ENCODE measurements at regions not wholly inside any gene's neighbourhood (a gene's known extent, or its start where the extent isn't known, plus 50 kb on each side); places are given as distances from the start of the nearest gene placed in this dataset.

GRCh38 chr2:17302281-17302680 is 216.0 kb downstream of the RAD51AP2 start:
- Mint-ChIP-seq H3K36me3 (ENCODE audit: insufficient read depth, unreplicated experiment) (no peaks in the 10 kb centered on the region), H3K9me3 (ENCODE audit: low read depth, unreplicated experiment) (peaks cover 10% of the 10 kb centered on the region), H3K4me1 (ENCODE audit: low read depth, unreplicated experiment) (no peaks in the 10 kb centered on the region), H3K4me3 (ENCODE audit: low read depth, unreplicated experiment) (no peak overlapping the region), H3K27ac (ENCODE audit: unreplicated experiment) (no peak overlapping the region), H3K27me3 (ENCODE audit: unreplicated experiment) (peaks cover 2% of the 10 kb centered on the region)
- BruUV-seq (replicated peaks): no TSS peak
- intact Hi-C loops (cut with micrococcal nuclease; ENCODE audit: unreplicated experiment): no loop called here
- CTCF ChIA-PET: no interaction called here
- DNase-seq: no peak
- TF ChIP-seq, protein P1, sequence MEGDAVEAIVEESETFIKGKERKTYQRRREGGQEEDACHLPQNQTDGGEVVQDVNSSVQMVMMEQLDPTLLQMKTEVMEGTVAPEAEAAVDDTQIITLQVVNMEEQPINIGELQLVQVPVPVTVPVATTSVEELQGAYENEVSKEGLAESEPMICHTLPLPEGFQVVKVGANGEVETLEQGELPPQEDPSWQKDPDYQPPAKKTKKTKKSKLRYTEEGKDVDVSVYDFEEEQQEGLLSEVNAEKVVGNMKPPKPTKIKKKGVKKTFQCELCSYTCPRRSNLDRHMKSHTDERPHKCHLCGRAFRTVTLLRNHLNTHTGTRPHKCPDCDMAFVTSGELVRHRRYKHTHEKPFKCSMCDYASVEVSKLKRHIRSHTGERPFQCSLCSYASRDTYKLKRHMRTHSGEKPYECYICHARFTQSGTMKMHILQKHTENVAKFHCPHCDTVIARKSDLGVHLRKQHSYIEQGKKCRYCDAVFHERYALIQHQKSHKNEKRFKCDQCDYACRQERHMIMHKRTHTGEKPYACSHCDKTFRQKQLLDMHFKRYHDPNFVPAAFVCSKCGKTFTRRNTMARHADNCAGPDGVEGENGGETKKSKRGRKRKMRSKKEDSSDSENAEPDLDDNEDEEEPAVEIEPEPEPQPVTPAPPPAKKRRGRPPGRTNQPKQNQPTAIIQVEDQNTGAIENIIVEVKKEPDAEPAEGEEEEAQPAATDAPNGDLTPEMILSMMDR (IDR thresholded peaks at IDR 0.05; ENCODE audit: unreplicated experiment): no peak

DNA sequence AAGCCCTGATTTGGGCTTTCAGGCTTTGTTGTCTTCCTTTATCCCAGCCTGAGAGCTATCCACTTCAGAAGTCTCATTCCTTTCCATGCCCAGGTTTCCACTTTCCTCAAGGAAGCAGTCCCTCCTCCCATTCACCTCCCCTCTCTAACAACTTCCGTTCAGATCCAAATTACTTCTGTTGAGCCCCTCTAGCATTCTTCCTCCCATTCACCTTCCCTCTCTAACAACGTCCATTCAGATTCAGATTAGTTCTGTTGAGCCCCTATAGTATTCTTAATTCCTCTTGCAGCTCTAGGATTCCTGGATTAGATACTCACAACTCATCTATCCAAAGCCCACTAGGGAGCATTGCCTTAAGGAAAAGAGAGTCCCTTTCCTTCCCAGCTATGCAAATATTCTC is 216.8 kb downstream of the RAD51AP2 start:
- H3K27ac Mint-ChIP-seq (ENCODE audit: unreplicated experiment): no peak overlapping the region
- no peaks in the 10 kb centered on the region for H3K4me1 Mint-ChIP-seq (ENCODE audit: low read depth, unreplicated experiment)
- intact Hi-C loops (cut with micrococcal nuclease; ENCODE audit: unreplicated experiment): no loop called here
- CTCF ChIA-PET: no interaction called here
- TF ChIP-seq, protein P1 (IDR thresholded peaks at IDR 0.05; ENCODE audit: unreplicated experiment): no peak
- no TSS peak for BruUV-seq (replicated peaks)
- H3K36me3 Mint-ChIP-seq (ENCODE audit: insufficient read depth, unreplicated experiment): no peaks in the 10 kb centered on the region
- DNase-seq: no peak
- H3K4me3 Mint-ChIP-seq (ENCODE audit: low read depth, unreplicated experiment): no peak overlapping the region
- peaks cover 10% of the 10 kb centered on the region for H3K9me3 Mint-ChIP-seq (ENCODE audit: low read depth, unreplicated experiment)
- H3K27me3 Mint-ChIP-seq (ENCODE audit: unreplicated experiment): no peaks in the 10 kb centered on the region

GRCh38 chr2:17299891-17300540 is 218.2 kb downstream of the RAD51AP2 start:
- no peak overlapping the region for H3K4me3 Mint-ChIP-seq (ENCODE audit: low read depth, unreplicated experiment)
- no peak for DNase-seq
- intact Hi-C loops (cut with micrococcal nuclease; ENCODE audit: unreplicated experiment): no loop called here
- H3K4me1 Mint-ChIP-seq (ENCODE audit: low read depth, unreplicated experiment): no peaks in the 10 kb centered on the region
- no peaks in the 10 kb centered on the region for H3K36me3 Mint-ChIP-seq (ENCODE audit: insufficient read depth, unreplicated experiment)
- CTCF ChIA-PET: no interaction called here
- BruUV-seq (replicated peaks): no TSS peak
- peaks cover 13% of the 10 kb centered on the region for H3K9me3 Mint-ChIP-seq (ENCODE audit: low read depth, unreplicated experiment)
- TF ChIP-seq, protein P1 (IDR thresholded peaks at IDR 0.05; ENCODE audit: unreplicated experiment): no peak
- H3K27ac Mint-ChIP-seq (ENCODE audit: unreplicated experiment): no peak overlapping the region
- no peaks in the 10 kb centered on the region for H3K27me3 Mint-ChIP-seq (ENCODE audit: unreplicated experiment)

DNA sequence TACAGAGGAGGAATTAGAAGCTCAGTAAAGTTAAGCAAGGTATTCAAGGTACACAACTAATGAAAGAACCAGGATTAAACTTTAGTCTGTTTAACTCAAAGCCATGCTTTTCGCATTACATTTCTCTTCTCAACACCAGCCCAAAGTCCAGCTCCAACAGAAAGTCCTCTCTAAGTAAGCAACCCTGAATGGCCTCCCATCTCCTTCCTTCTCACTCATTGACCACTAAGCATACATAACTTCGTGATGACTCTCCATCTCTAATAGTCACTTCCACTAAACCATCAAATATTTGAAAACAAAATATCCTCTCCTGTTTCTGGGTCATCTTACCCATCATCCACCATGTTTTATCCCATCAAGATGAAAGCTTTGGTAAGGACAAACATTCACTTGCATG is 219.8 kb downstream of the RAD51AP2 start:
- H3K4me3 Mint-ChIP-seq (ENCODE audit: low read depth, unreplicated experiment): no peak overlapping the region
- TF ChIP-seq, protein P1 (IDR thresholded peaks at IDR 0.05; ENCODE audit: unreplicated experiment): no peak
- H3K36me3 Mint-ChIP-seq (ENCODE audit: insufficient read depth, unreplicated experiment): no peaks in the 10 kb centered on the region
- H3K27ac Mint-ChIP-seq (ENCODE audit: unreplicated experiment): no peak overlapping the region
- H3K9me3 Mint-ChIP-seq (ENCODE audit: low read depth, unreplicated experiment): peaks cover 13% of the 10 kb centered on the region
- H3K4me1 Mint-ChIP-seq (ENCODE audit: low read depth, unreplicated experiment): no peaks in the 10 kb centered on the region
- H3K27me3 Mint-ChIP-seq (ENCODE audit: unreplicated experiment): no peaks in the 10 kb centered on the region
- CTCF ChIA-PET: no interaction called here
- no peak for DNase-seq
- no TSS peak for BruUV-seq (replicated peaks)
- intact Hi-C loops (cut with micrococcal nuclease; ENCODE audit: unreplicated experiment): no loop called here
